Hematopoietic multipotent progenitor cell treated with erythropoietin and hydrocortisone succinate and interleukin-3 and kit ligand, for 4 days (in vitro differentiated cells): ENCODE measurements at regions not wholly inside any gene's neighbourhood (a gene's known extent, or its start where the extent isn't known, plus 50 kb on each side); places are given as distances from the start of the nearest gene placed in this dataset.
A peak's percentile ranks its signal among the peaks of the same experiment; 100 is the strongest.
"Not testable (repeated sequence)": the region's sequence is repeated elsewhere in the genome, so short reads cannot be mapped to it uniquely, and the experiment has no call there.

Experiments used
- DNase-seq: peaks from one replicate; pipeline ENCODE4 v3.0.0-alpha.2; 2015

- no peak for DNase-seq
These were observed 62.8 kb upstream of the EIF5 start for GRCh38 chr14:103271189-103271588.

- peak; percentile 16 for DNase-seq
These were observed 60.8 kb upstream of the EIF5 start for GRCh38 chr14:103273145-103273744.

GRCh38 chr14:103273745-103274615 lies 60.1 kb upstream of the EIF5 start:
- DNase-seq = no peak

- DNase-seq = no peak
These were observed 59.0 kb upstream of the EIF5 start for GRCh38 chr14:103275000-103275399.

- DNase-seq = no peak
These were observed 56.1 kb upstream of the EIF5 start for GRCh38 chr14:103277931-103278330.

- DNase-seq = no peak
These were observed 54.7 kb upstream of the EIF5 start for GRCh38 chr14:103279142-103280025.

GRCh38 chr14:103280278-103280928 lies 53.6 kb upstream of the EIF5 start:
- no peak for DNase-seq

GRCh38 chr14:103281496-103282231 lies 52.4 kb upstream of the EIF5 start:
- DNase-seq = peak; percentile 55

GRCh38 chr14:103282309-103282708 lies 51.7 kb upstream of the EIF5 start:
- DNase-seq = not testable (repeated sequence)

GRCh38 chr14:103282932-103283331 lies 51.1 kb upstream of the EIF5 start:
- DNase-seq = no peak

GRCh38 chr14:103283916-103284315 lies 50.1 kb upstream of the EIF5 start:
- DNase-seq = no peak
